GM18499 (cell line): ENCODE measurements at regions not wholly inside any gene's neighbourhood (a gene's known extent, or its start where the extent isn't known, plus 50 kb on each side); places are given as distances from the start of the nearest gene placed in this dataset.
A peak's percentile ranks its signal among the peaks of the same experiment; 100 is the strongest.

Source experiments
- ATAC-seq: cut with Tn5 transposase; IDR thresholded peaks from one replicate; pipeline ENCODE4 v1.9.1; 2021; ENCODE audit warnings: moderate number of reproducible peaks; ENCODE audit not compliant: insufficient read depth, unreplicated experiment

DNA sequence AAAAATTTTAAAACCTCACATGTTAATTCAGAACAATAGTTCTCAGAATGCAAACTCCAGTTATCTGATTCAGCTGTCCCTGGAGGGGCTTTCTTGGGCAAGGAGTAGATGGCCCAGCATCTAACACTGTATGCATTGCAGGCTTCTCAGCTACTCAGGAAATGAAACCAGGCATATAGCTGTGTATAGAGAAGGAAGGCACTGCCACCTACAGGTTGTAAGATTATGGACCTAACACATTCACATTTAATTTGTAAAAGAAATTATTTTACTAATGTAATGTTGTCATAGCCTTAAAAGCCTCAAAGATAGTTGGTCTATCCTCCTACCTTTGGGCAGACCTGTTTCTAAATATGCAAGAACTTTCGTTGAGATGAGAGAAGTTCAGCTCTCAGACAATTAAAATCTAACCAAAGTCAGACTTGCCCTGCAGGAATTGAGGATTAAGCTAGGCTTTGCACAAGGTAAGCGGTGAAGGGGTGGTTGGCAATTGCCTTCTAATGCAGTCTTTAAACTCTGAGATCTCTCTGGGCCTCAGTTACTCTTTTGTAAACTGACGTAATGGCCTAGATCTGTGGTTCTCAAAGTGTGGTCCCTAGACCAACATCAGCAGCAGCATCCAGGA, 132.8 kb upstream of the SLC24A5 start:
- ATAC-seq: peak; percentile 85

- ATAC-seq: no peak
Measured at GRCh38 chr15:47988564-47988963, 132.2 kb upstream of the SLC24A5 start.

DNA sequence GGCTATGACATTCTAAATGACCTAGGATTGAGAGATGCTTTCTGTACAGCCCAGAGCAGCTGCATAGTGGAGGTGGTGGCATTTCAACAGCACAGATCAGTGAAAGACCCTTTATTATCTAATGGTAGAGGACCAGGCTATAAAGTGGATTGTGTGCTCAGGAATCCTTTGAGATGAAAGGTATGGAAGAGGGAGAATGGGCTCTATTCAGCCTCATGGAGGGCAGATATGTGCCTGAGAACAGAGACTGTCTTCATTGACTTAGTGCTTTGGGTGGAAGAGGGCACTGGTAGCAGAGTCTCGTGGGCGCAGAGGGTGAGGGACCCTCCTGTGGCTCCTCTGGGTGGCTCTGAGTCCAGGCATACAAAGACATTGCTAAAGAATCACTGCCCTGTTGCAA, 130.0 kb upstream of the SLC24A5 start:
- no peak for ATAC-seq

DNA sequence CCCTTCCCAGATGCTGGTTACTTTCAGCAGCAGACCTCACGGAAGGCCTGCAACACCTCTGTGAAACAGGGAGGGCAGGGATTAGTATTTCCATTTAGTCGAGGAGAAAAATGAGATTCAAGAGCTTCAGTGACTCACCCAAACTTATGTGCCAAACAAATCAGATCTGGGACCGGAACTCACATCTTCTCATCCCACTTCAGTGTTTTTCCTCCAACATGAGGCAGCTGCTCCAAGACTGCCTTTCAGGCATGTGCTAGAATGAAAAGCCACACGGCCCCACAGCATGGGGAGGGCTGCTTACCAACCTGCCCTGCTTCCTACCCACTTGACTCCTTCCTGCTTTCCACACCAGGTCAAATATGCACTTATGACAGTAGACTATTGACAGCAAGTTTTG, 129.4 kb upstream of the SLC24A5 start:
- ATAC-seq: no peak

DNA sequence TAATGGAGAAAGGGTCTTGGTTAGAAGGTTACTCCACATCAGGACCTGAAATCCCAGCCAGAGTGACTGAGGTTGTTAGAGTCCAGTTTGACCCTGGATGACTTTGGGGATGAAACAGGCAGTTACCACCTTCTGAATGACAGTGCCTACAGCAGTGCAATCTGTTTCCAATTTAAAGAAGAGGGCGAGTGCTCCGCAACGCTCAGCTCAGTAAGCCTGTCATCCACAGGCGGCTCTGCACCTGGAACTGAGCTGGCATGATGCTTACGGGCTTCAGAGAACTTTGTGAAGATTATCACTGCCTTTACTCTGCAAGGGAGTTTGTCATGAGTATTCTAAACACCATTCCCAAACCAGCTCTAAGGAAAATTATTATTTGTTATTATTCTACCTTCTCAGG, 127.7 kb upstream of the SLC24A5 start:
- ATAC-seq: no peak

GRCh38 chr15:47997195-47998080, 123.4 kb upstream of the SLC24A5 start:
- ATAC-seq: no peak

DNA sequence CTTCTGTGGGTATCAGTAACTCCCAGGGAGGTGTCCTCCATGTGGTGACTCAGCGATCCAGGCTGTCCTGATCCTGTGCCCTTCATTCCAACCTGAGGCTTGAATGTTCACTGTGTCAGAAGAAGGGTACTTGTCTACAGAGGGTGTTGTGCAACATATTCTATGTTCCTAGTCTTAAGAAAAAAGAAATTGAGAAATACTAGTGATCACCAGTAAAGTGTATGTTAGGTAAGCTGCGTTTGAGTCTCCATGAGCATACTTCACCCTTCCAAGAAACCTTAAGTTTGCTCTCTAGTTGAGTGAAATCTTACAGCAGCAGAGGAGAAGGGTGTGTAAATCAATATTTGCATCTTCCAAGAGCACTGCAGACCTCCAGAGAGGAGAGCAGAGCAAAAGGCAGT, 122.2 kb upstream of the SLC24A5 start:
- ATAC-seq: no peak

- ATAC-seq: peak; percentile 95
Measured at GRCh38 chr15:48001393-48002039, 119.3 kb upstream of the SLC24A5 start.

DNA sequence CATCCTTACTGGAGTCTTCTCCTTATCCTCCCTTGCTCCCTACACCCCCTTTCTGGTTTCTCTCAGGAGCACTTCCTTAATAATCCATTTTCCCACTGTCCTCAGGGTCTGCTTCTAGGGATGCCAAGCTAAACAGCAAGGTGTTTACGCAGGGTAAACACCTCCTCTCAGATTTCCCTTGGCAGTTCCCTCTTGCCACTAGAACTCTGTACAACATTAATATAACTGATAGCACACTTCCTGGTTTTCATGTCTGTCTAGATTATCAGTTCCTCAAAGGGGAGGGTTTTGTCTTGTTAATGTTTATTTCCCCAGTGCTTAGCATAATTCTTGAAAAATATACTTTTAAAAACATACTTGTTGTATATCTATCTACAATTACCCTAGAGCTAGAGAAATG, 118.0 kb upstream of the SLC24A5 start:
- no peak for ATAC-seq

GRCh38 chr15:48003441-48003840, 117.3 kb upstream of the SLC24A5 start:
- no peak for ATAC-seq

GRCh38 chr15:48005077-48005476, 115.7 kb upstream of the SLC24A5 start:
- no peak for ATAC-seq

DNA sequence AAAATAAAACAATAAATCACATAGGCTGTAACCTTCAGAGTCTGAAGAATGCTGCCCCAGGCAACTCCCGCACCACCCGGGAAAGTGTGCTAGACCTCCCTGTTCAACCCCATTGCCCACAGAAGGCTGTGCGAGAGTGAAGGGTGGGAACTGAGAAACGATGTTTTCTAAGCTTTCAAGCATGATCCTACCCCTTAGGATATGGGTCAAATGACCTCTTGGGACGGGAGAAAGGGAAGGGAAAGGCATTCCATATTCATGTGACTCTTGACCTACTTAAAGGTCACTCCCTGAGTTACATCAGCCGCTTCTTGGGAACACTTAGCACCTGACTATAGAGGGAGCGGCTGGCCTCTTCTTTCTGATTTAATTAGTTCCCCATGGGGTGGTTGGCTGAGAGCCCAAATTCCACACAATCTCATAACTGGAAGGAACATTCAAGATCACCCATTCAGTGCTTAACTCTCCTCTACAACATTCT, 114.7 kb upstream of the SLC24A5 start:
- no peak for ATAC-seq

- no peak for ATAC-seq
Measured at GRCh38 chr15:48010316-48010715, 110.5 kb upstream of the SLC24A5 start.

- no peak for ATAC-seq
Measured at GRCh38 chr15:48012191-48012590, 108.6 kb upstream of the SLC24A5 start.

- ATAC-seq: no peak
Measured at GRCh38 chr15:48016865-48017264, 103.9 kb upstream of the SLC24A5 start.

DNA sequence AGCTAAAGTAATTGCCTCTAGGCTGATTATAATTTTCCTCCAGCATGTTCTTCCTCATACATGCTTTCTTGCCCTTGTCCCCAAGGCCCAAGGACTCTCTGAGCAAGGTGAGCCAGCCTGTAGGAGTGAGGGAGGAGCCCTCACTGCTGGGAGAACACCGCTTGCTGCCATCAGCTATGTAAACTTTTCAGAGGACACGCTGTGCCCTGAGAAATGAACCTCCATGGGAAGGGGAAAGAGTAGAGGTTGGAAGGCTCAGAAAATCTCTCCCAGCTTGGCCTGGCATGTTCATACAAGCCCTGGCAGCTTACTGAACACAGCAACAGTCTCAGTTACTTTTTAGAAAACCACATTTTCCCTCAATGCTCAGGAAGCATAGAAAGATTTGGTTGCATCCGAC, 103.0 kb upstream of the SLC24A5 start:
- ATAC-seq: no peak

DNA sequence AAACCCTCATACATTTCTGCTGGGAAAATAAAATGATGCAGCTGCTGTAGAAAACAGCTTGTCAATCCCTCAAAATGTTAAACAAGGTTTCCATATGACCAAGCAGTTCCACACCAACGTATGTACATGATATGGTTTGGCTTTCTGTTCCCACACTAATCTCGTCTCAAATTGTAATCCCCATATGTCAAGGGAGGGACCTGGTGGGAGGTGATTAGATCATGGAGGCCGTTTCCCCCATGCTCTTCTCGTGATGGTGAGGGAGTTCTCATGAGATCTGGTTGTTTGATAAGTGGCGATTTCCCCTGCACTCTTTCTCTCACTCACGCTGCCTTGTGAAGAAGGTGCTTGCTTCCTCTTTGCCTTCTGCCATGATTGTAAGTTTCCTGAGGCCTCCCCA, 100.6 kb upstream of the SLC24A5 start:
- ATAC-seq: no peak

GRCh38 chr15:48021336-48022086, 99.3 kb upstream of the SLC24A5 start:
- ATAC-seq: no peak

DNA sequence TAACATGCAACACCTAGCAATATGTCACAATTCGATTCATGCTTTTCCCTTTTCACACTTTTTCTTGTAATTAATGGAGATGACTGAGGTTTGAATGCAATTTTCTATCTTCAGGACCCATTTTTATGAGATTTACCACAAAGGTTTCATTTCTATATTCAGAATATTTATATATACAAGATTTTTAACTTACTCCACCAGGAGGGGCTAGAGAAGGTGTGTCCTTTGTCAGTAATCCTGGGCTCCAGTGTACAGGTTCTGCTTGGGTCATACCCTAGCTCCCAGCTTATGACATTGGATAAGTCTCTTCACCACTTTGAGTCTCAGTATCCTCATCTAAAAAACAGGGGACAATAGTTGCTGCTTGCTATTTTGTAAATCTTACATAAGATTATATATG, 95.7 kb upstream of the SLC24A5 start:
- ATAC-seq: no peak

DNA sequence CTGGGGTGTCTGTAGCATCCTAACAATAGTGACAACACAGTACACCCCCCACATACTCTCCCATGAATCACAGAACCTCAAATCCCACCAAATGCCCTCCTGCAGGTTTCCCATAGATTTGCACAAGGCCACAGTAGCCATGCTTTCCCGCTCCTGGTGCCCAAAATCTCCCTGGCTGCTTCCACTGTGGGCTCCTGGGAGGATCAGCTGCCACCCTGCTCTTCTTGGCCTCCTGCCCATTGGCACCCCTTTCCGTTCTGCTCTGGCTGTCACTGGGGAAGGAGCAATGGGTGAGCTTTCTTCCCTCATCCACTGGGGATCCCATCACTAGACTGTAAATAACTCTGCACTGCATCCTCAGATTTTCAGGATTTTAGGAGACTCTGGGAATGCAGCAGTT, 92.1 kb upstream of the SLC24A5 start:
- ATAC-seq: no peak

- ATAC-seq: no peak
Measured at GRCh38 chr15:48029642-48030041, 91.1 kb upstream of the SLC24A5 start.
